SJSA1 (cell line): ENCODE measurements at regions not wholly inside any gene's neighbourhood (a gene's known extent, or its start where the extent isn't known, plus 50 kb on each side); places are given as distances from the start of the nearest gene placed in this dataset.

Experiments used
- DNase-seq, 2 experiments: peaks; one replicate each; pipeline ENCODE4 v3.0.0-alpha.2; 2015 to 2020; ENCODE audit warnings: low spot score in 2 of 2, low read depth in 1 of 2
- H3K27ac ChIP-seq: fragments of 250-450 bp; sonication (Bioruptor Pico); 2 replicates; pipeline ENCODE4 v1.5.1; 2020; ENCODE audit warnings: mild to moderate bottlenecking, moderate library complexity
- H3K27me3 ChIP-seq: fragments of 250-450 bp; sonication (Bioruptor Pico); replicated peaks from 2 replicates; pipeline ENCODE4 v1.5.1; 2020; ENCODE audit warnings: mild to moderate bottlenecking, moderate library complexity
- H3K36me3 ChIP-seq: fragments of 250-450 bp; sonication (Bioruptor Pico); 2 replicates; pipeline ENCODE4 v1.5.1; 2020; ENCODE audit warnings: mild to moderate bottlenecking
- H3K4me1 ChIP-seq: fragments of 250-450 bp; sonication (Bioruptor Pico); replicated peaks from 2 replicates; pipeline ENCODE4 v1.6.1; 2021; ENCODE audit warnings: mild to moderate bottlenecking
- H3K4me3 ChIP-seq: fragments of 250-450 bp; sonication (Bioruptor Pico); 2 replicates; pipeline ENCODE4 v1.5.1; 2020; ENCODE audit warnings: mild to moderate bottlenecking
- H3K9me3 ChIP-seq: fragments of 250-450 bp; sonication (Bioruptor Pico); replicated peaks from 2 replicates; pipeline ENCODE4 v1.5.1; 2020; ENCODE audit warnings: mild to moderate bottlenecking

DNA sequence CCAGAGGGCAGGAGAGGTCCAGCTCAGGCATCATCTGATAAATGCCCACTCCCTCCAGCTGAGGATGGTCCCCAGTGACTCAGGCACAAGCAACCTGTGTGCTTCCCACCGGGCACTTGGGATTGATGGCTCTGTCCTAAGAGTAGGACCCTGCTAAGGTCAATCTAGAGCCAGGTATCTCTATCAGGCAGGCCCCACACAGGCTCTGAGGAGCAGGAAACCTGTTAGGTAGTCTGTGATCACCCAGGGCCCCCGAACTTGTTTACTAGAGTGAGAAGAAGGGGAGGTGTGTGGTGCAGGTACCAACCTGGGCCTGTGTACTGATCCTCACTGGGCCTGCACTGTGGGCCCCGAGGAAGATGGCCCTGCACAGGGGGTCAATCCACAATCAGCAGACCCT, 119.6 kb upstream of the FSTL4 start:
- H3K4me1 ChIP-seq = peaks cover 20% of the 10 kb centered on the region
- DNase-seq = no peak
- H3K27me3 ChIP-seq = no peaks in the 10 kb centered on the region
- H3K9me3 ChIP-seq = peaks cover 9% of the 10 kb centered on the region; the same call in 1 of the 2 replicates
- H3K36me3 ChIP-seq = no peaks in the 10 kb centered on the region
- no peak overlapping the region for H3K4me3 ChIP-seq
- H3K27ac ChIP-seq = no peak overlapping the region

DNA sequence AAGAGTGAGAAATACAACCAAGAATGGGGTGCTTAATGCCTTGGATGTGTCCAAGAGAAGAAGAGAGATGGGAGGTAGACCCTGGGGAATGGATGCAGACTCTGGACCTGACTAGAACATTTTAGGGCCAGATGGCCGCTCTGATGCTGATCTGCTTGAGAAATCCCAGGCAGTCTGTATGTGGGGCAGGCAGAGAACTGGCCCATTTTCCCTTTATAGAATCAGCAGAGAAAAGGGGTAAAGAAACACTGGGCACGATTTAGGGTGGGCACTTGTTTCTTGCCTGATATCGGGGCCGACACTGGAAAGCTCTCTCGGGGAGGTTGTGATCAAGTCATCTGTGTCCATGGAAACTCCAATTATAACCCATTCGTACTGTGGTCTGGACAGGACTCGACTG, 118.5 kb upstream of the FSTL4 start:
- no peak for DNase-seq
- Histone ChIP-seq H3K4me3 (no peak overlapping the region), H3K9me3 (peaks cover 9% of the 10 kb centered on the region; the same call in 1 of the 2 replicates), H3K4me1 (peaks cover 12% of the 10 kb centered on the region), H3K36me3 (no peaks in the 10 kb centered on the region), H3K27me3 (no peaks in the 10 kb centered on the region; the same call in 1 of the 2 replicates), H3K27ac (no peak overlapping the region)

DNA sequence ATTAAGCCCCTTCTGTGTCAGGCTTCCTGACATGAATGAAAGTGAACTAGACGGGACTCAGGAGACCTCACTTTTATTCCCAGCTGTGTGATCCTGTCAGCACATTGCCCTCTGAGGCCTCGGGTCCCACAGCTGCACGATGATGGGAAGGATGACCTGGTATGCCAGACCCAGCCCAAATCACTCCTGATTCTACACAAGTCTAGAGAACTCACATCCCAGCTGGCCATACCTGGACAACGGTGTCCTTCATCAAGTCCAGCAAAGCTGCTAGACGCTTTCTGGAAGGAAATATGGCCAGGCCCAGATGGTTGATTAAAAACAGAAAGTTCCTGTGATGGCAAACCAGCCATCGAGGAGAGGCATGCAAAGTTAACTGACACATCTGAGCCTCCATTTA, 118.0 kb upstream of the FSTL4 start:
- Histone ChIP-seq H3K4me3 (no peak overlapping the region), H3K9me3 (peaks cover 9% of the 10 kb centered on the region; the same call in 1 of the 2 replicates), H3K36me3 (no peaks in the 10 kb centered on the region), H3K27me3 (no peaks in the 10 kb centered on the region; the same call in 1 of the 2 replicates), H3K4me1 (peaks cover 7% of the 10 kb centered on the region), H3K27ac (no peak overlapping the region)
- no peak for DNase-seq

DNA sequence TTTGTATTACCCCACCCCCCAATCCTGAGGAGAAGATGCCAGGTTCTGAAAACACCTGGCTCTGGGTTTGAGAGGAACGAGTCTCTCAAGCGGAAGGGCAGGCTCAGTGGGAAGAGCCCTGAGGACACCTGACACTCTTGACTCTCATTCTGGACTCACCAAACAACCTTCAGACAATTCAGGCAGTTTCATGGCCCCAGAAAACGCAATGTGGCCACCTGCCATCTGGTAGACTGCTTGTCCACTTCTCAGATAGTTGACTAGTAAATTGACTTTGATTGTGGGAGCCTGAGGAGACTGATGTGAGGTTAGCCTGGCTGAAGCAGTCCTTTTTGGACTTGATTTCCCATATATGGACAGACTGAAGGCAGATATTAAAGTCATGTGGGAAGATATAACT, 117.5 kb upstream of the FSTL4 start:
- no peak overlapping the region for H3K27ac ChIP-seq
- peaks cover 9% of the 10 kb centered on the region; the same call in 1 of the 2 replicates for H3K9me3 ChIP-seq
- DNase-seq = no peak
- no peaks in the 10 kb centered on the region for H3K36me3 ChIP-seq
- H3K4me1 ChIP-seq = peaks cover 3% of the 10 kb centered on the region
- H3K27me3 ChIP-seq = no peaks in the 10 kb centered on the region; the same call in 1 of the 2 replicates
- no peak overlapping the region for H3K4me3 ChIP-seq

DNA sequence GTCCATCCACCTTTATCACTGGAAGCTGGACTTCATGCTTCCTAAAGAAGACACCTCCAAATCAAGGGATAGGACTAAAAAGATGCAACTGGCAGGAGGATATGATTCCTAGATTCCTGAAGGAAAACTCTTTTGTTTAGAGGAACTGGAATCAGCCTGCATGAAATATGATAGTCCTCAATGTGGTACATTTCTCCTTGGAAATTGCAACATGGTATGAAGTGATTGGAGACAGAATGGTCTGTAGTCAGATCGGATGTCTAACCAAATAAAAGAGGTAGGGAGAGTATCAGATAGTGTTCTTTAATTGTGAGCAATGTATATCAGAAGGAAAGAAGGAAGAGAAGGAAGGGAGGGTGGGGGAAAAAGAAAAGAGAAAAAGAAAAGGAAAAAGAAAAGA, 116.1 kb upstream of the FSTL4 start:
- Histone ChIP-seq H3K4me3 (no peak overlapping the region), H3K9me3 (peaks cover 4% of the 10 kb centered on the region; the same call in 1 of the 2 replicates), H3K4me1 (no peaks in the 10 kb centered on the region), H3K36me3 (no peaks in the 10 kb centered on the region), H3K27me3 (no peaks in the 10 kb centered on the region; the same call in 1 of the 2 replicates), H3K27ac (no peak overlapping the region)
- no peak for DNase-seq

DNA sequence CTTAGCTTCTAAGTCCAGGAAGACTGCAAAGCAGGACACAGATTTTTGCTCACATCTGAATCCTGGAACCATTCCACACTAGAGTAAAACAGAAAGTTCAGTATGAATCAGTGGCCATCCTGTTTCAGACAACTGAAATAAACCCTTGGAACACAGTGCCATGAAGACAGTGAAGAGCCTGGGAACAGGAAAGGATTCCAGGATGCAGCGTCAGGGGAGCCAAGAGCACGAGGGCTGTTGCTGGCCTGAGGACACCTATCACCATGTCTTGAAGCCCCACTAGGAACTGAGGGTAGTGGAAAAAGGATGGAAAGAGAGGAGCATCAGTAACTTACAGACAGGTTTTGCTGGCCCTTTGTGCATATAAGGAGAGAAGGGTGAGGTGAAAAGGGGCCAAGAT, 115.3 kb upstream of the FSTL4 start:
- Histone ChIP-seq H3K4me3 (no peak overlapping the region), H3K27me3 (no peaks in the 10 kb centered on the region; the same call in 1 of the 2 replicates), H3K9me3 (peaks cover 7% of the 10 kb centered on the region; the same call in 1 of the 2 replicates), H3K4me1 (no peaks in the 10 kb centered on the region), H3K27ac (no peak overlapping the region), H3K36me3 (no peaks in the 10 kb centered on the region)
- no peak for DNase-seq

DNA sequence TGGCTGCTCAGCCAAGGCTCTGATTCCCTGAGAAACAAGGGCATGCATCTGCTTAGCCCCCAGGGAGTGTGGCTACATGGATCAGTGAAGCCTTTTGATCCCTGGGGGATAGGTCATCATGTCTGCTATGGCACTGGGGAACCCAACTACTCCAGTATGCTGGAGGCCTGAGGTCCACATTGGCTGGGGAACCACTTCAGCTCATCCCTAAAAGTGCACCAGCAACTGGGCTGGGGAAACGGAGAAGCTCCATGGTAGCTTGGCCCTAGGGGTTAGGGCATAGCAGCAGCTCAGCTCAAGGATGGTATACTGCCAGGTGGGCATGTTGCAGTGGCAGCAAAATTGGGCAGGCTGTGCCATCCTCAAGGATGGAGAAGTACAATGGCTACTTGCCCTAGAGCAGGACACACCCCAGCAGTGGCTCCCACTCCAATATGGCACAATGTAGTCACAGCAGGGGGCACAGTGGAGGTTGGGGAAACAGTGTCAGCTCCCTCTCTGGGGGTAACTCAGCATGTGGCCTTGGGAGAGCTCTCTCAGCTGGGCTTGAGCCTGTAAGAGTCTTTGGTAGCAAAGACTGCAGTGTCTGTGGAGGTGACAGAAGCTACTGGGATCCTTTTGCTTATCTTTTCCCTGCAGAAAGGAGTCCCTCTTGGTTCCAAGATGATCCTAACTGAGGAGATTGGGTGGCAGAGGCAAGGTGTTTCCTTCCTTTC, 111.5 kb upstream of the FSTL4 start:
- no peak overlapping the region for H3K27ac ChIP-seq
- peaks cover 7% of the 10 kb centered on the region for H3K9me3 ChIP-seq
- no peak overlapping the region for H3K4me3 ChIP-seq
- no peaks in the 10 kb centered on the region for H3K4me1 ChIP-seq
- peaks cover under 1% of the 10 kb centered on the region for H3K27me3 ChIP-seq
- peak in 1 of 2 experiments; percentile 30 for DNase-seq
- H3K36me3 ChIP-seq = no peaks in the 10 kb centered on the region

DNA sequence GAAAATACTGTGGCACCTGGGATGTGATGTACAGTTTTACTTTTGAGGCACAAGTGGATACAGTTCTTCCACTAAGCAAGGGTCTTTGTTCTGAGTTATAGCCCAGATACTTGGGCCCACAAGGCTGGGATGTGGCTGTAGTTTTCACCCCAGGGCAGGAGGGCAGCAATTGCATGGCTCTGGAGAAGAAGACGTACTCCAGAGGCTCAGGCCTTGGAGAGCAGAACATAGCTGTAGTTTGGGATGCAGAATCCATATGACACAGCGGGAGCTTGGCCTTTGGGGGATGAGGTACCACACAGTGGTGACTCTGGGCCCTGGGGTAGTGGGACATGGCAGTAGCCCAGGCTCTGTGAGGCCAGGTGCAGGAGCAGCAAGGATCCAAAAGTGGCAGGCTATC, 110.8 kb upstream of the FSTL4 start:
- Histone ChIP-seq H3K4me1 (no peaks in the 10 kb centered on the region), H3K9me3 (peaks cover 7% of the 10 kb centered on the region), H3K36me3 (no peaks in the 10 kb centered on the region), H3K27me3 (peaks cover 6% of the 10 kb centered on the region), H3K27ac (no peak overlapping the region), H3K4me3 (no peak overlapping the region)
- peak in 1 of 2 experiments; percentile 22 for DNase-seq

DNA sequence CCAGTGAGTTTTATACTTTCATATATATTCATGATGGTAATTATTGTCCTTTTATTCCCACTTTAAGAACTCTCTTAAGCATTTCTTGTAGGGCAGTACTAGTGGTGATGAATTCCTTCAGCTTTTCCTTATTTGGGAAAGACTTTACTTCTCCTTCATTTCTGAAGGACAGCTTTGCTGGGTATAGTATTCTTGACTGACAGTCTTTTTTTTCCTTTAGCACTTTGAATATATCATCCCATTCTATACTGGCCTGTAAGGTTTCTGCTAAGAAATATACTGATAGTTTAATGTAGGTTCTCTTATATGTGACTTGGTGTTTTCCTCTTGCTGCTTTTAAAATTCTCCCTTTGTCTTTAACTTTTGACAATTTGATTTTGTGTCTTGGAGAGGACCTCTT, 109.0 kb upstream of the FSTL4 start:
- no peak for DNase-seq
- H3K4me3 ChIP-seq = no peak overlapping the region
- no peak overlapping the region for H3K27ac ChIP-seq
- no peaks in the 10 kb centered on the region for H3K4me1 ChIP-seq
- H3K27me3 ChIP-seq = peaks cover 10% of the 10 kb centered on the region
- H3K36me3 ChIP-seq = no peaks in the 10 kb centered on the region
- H3K9me3 ChIP-seq = peaks cover 7% of the 10 kb centered on the region

DNA sequence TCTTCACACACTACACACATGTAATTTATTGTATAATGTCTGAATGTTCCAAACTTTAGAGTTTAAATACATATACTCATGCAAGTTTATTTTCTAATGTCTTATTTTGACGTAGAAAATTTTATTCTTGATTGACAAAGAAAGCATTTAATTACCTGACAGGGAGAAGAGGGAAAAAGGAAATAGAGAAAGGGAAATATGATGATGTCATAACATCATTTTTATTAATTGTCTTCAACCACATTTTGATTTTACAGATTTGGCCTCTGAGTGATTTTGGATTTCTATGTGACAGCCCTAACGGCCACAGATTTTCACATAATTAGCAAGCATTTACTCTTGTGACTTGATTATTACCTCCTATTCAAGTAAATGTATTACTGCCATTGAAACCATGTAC, 106.1 kb upstream of the FSTL4 start:
- no peaks in the 10 kb centered on the region for H3K4me1 ChIP-seq
- no peaks in the 10 kb centered on the region for H3K36me3 ChIP-seq
- peaks cover 7% of the 10 kb centered on the region for H3K9me3 ChIP-seq

DNA sequence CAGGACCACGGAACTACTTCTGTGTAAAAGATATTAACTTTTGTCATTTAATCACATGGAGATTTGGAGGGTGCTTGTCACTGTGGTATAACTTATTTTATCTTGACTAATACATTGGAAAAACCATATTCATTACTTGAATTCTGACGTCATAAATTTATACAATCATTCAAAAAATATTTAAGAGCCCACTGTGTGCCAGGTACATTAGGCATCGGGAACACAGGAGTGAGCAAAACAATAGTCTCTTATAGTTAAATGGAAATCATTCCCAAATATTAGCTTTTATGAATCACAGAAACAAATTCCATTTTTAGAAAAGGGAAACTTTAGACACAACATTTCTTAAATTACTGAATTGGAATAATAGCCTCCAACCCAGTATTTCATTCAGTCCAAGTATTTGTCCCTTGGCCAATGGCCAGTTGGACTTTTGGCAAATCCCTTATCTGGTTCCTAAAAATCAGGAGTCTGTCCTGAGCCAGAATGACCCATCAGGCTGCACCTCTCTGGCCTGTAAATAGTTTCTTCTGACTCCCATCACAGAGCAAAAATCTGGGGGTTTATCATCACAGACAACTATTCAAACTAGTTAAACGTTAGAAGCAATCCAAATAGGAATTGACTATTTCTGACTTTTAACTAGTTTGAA, 104.3 kb upstream of the FSTL4 start:
- H3K4me1 ChIP-seq = no peaks in the 10 kb centered on the region
- DNase-seq = no peak
- no peak overlapping the region for H3K4me3 ChIP-seq
- H3K9me3 ChIP-seq = peaks cover 3% of the 10 kb centered on the region; the same call in 1 of the 2 replicates
- peaks cover 10% of the 10 kb centered on the region for H3K27me3 ChIP-seq
- H3K27ac ChIP-seq = no peak overlapping the region
- H3K36me3 ChIP-seq = no peaks in the 10 kb centered on the region

More for the DNA sequence above, 106.1 kb upstream of the FSTL4 start:
- H3K27ac ChIP-seq = no peak overlapping the region
- peaks cover 10% of the 10 kb centered on the region for H3K27me3 ChIP-seq
- no peak overlapping the region for H3K4me3 ChIP-seq
- DNase-seq = no peak

DNA sequence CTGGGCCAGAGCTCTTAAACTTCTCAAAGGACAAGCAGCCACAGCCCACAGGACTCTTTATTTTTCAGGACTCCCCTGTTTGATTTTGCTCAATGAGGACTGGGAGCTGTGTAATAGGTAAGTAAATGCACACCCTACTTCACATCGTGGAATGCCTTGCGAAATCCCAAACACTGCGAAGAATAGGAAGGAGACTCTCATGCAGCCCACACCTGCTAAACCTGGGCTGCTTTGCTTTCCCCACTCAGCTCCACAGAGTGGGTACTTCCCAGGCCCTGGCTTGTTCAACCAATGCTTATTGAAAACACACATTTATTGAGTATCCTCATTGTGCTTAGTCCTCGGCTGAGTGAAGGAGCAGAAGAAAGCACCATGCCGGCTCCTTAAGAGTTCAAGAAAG, 103.3 kb upstream of the FSTL4 start:
- no peaks in the 10 kb centered on the region for H3K4me1 ChIP-seq
- H3K4me3 ChIP-seq = no peak overlapping the region
- no peaks in the 10 kb centered on the region for H3K36me3 ChIP-seq
- DNase-seq = peak in 1 of 2 experiments; percentile 20
- no peaks in the 10 kb centered on the region for H3K9me3 ChIP-seq
- no peak overlapping the region for H3K27ac ChIP-seq
- peaks cover 10% of the 10 kb centered on the region for H3K27me3 ChIP-seq

DNA sequence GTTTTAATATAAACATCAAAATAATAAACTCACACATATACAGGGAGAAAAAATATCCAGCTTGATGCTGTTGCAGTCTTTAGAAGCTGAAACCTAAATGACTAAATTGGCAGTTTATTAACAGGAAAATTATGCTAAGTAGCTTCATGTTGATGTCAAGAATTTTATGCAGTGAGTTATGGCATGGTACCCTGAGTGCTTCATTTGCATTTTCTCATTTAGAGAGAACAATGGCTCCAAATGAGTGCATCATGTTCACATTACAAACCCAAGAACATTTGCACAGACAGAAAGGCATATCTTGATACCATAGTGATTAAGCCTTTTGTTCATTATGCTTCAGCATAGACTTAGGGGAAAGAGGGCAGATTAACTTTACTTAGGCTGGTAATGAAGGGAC, 102.9 kb upstream of the FSTL4 start:
- DNase-seq = no peak
- Histone ChIP-seq H3K27me3 (peaks cover 10% of the 10 kb centered on the region), H3K4me1 (no peaks in the 10 kb centered on the region), H3K4me3 (no peak overlapping the region), H3K27ac (no peak overlapping the region), H3K9me3 (no peaks in the 10 kb centered on the region), H3K36me3 (no peaks in the 10 kb centered on the region)

DNA sequence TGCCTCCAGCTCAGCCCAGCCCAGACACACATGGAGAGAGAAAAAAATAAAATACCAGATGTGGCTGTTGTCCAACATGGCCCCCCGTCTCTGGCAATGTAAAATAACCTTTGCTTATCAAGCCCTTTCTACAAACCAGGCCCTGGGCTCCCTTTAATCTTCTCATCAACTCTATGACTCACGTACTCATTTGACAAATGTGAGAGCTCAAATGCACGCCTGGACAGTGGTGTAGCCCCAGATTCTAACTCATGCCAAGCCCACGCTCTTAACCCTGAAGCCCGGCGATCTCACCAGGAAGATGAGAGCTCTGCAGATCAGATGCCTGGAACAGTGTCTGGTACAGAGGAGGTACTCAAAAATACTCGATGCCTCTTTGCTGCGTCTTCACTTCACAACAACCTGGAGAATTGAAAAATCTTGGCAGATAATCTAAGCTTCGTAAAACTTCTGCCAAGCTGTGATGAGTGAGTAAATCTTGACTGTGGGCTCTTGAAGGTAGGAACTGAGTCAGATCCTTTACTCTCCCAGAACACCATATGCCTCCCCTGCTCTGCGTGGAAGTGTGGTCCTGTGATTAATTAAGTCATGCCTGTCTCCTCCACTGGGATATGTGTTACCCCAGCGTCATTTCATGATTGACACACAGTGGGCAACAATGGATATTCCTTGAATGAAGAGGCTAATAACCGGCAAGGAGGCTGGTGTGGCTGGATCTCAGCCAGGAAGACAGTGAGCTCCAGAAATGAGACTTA, 102.0 kb upstream of the FSTL4 start:
- peak in 1 of 2 experiments; percentile 38 for DNase-seq
- no peaks in the 10 kb centered on the region for H3K9me3 ChIP-seq
- no peak overlapping the region for H3K4me3 ChIP-seq
- no peaks in the 10 kb centered on the region for H3K36me3 ChIP-seq
- H3K27ac ChIP-seq = no peak overlapping the region
- peaks cover 2% of the 10 kb centered on the region for H3K4me1 ChIP-seq
- H3K27me3 ChIP-seq = peaks cover 10% of the 10 kb centered on the region
